PC-3 (cell line): ENCODE measurements at regions not wholly inside any gene's neighbourhood (a gene's known extent, or its start where the extent isn't known, plus 50 kb on each side); places are given as distances from the start of the nearest gene placed in this dataset.

ENCODE experiments used
- ATAC-seq: fragments of 200-7000 bp; cut with Tn5 transposase; 2 replicates; pipeline ENCODE4 v1.9.1; 2020; ENCODE audit warnings: mild to moderate bottlenecking, moderate library complexity
- BruUV-seq: library from RNA; stranded (reverse); fragments of 400-500 nt; replicated peaks from 2 replicates; lab custom pipeline; 2021; lab: Mats Ljungman, UMichigan
- CTCF ChIA-PET: fragments of 300-600 bp; sonication (Branson Sonifier 250); formaldehyde crosslinking; loops from one replicate; lab custom pipeline; 2022; ENCODE audit warnings: antibody characterized with exemption; lab: Charles Lee
- POLR2A ChIA-PET: fragments of 300-600 bp; sonication (Branson Sonifier 250); formaldehyde crosslinking; loops from one replicate; lab custom pipeline; 2022; ENCODE audit warnings: antibody characterized with exemption; ENCODE audit not compliant: unreplicated experiment; lab: Charles Lee
- DNase-seq: peaks from one replicate; pipeline ENCODE4 v3.0.0-alpha.2; 2015
- H2AFZ ChIP-seq: fragments of 300-600 bp; sonication (generic); 2 replicates; pipeline ENCODE4 v1.6.0; 2016; ENCODE audit warnings: antibody characterized with exemption, low read length
- H3F3A ChIP-seq: fragments of 300-600 bp; sonication (generic); one replicate; pipeline ENCODE4 v1.6.0; 2017; ENCODE audit warnings: antibody characterized with exemption, low read length, control low read depth, mild to moderate bottlenecking; ENCODE audit not compliant: unreplicated experiment
- H3K27ac ChIP-seq: fragments of 300-600 bp; sonication (generic); 2 replicates; pipeline ENCODE4 v1.5.1; 2016; ENCODE audit warnings: mild to moderate bottlenecking, low read length
- H3K27me3 ChIP-seq: fragments of 300-600 bp; sonication (generic); 2 replicates; pipeline ENCODE4 v1.6.1; 2016; ENCODE audit warnings: low read length, mixed read lengths
- H3K36me3 ChIP-seq: fragments of 300-600 bp; sonication (generic); 2 replicates; pipeline ENCODE4 v1.6.1; 2016; ENCODE audit warnings: low read depth, mixed run types, low read length, mixed read lengths
- H3K4me1 ChIP-seq: fragments of 300-600 bp; sonication (generic); 2 replicates; pipeline ENCODE4 v1.5.1; 2016; ENCODE audit warnings: low read length; ENCODE audit not compliant: insufficient read depth
- H3K4me2 ChIP-seq: fragments of 300-600 bp; sonication (generic); 2 replicates; pipeline ENCODE4 v1.6.0; 2016; ENCODE audit warnings: low read length
- H3K4me3 ChIP-seq: fragments of 300-600 bp; sonication (generic); 2 replicates; pipeline ENCODE4 v1.5.1; 2016; ENCODE audit warnings: mild to moderate bottlenecking, low read length, mixed read lengths
- H3K79me2 ChIP-seq: fragments of 300-600 bp; sonication (generic); 2 replicates; pipeline ENCODE4 v1.6.1; 2017; ENCODE audit warnings: low read length, mixed read lengths
- H3K9ac ChIP-seq: fragments of 300-600 bp; sonication (generic); 2 replicates; pipeline ENCODE4 v1.6.0; 2016; ENCODE audit warnings: mild to moderate bottlenecking, low read length
- H3K9me2 ChIP-seq: fragments of 300-600 bp; sonication (generic); replicated peaks from 2 replicates; pipeline ENCODE4 v1.6.1; 2016; ENCODE audit warnings: mixed run types, low read length, mixed read lengths
- H3K9me3 ChIP-seq: fragments of 300-600 bp; sonication (generic); 2 replicates; pipeline ENCODE4 v1.6.1; 2016; ENCODE audit warnings: low read length, mixed read lengths
- H4K20me1 ChIP-seq: fragments of 300-600 bp; sonication (generic); 2 replicates; pipeline ENCODE4 v1.6.1; 2016; ENCODE audit warnings: low read length, mixed read lengths
- CTCF ChIP-seq: fragments of 300-600 bp; sonication (generic); conservative IDR thresholded peaks from 2 replicates; pipeline ENCODE4 v1.5.1; 2017; ENCODE audit warnings: antibody characterized with exemption, low read depth, mild to moderate bottlenecking, low read length
- EZH2 ChIP-seq: fragments of 300-600 bp; sonication (generic); IDR thresholded peaks from one replicate; pipeline ENCODE4 v1.6.1; 2017; ENCODE audit warnings: antibody characterized with exemption, mild to moderate bottlenecking, low read length; ENCODE audit not compliant: unreplicated experiment
- EZH2phosphoT487 ChIP-seq: fragments of 300-600 bp; sonication (generic); IDR thresholded peaks from 2 replicates; pipeline ENCODE4 v1.6.1; 2018; ENCODE audit warnings: mild to moderate bottlenecking, antibody characterized with exemption, low read length, borderline replicate concordance
- intact Hi-C: fragments of 100-400 bp; cut with micrococcal nuclease; formaldehyde crosslinking; loops from 2 replicates; pipeline ENCODE4 v1.9.0; 2023

DNA sequence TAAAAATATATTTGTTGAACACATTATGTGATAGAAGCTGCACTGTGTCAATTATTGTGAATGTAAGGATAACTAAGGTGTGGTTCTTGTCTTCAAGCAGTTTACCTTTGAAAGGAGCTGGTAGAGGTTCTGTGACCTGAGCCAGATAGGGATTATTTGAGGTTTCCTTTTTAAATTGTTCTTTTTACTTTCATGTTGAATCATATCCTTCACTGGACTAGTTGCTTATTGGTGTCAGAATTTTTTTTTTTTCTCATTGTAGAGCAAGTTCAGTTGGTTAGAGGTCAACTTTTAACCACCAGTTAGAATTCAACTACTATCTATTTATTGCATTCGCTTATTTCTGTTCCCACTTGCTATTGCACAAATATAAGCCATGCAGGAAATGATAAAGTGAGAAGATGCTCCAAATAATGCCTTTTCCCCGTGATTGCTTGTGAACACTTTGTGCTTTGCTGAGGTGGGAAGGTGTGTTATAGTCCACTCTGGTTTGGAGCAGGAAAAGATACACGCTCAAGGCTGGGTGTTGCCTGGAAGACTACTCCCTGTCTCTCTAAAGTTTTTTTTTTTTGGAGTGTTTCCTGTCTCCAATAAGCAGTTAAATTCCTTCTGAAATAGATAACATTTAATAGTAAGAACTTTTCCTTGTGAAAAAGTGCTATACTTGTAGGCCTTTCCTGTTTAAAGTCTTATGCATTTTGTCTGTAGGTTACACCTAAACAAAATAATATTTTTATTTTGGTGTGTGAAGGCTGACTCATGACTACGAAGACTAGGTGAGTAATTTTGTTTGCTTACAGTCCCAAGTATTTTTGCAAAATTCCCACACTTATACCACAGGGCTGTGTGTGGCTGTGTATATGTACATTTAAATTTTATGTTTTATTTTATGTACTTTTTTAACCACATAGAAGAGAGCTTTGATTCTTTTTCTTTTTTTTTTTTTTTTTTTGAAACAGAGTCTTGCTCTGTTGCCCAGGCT is 83.8 kb upstream of the LCORL start:
- CTCF ChIA-PET: no interaction called here
- BruUV-seq: no TSS peak
- ATAC-seq (peak; percentile 51; the same call in 1 of the 2 replicates), DNase-seq (peak; percentile 56)
- H3F3A ChIP-seq: no peaks in the 10 kb centered on the region
- no peaks in the 10 kb centered on the region for H4K20me1 ChIP-seq
- no peaks in the 10 kb centered on the region for H3K9me2 ChIP-seq
- no peaks in the 10 kb centered on the region for H3K36me3 ChIP-seq
- TF ChIP-seq EZH2phosphoT487 (no peak), CTCF (no peak), EZH2 (no peak)
- no peak overlapping the region for H2AFZ ChIP-seq
- intact Hi-C loops: no loop called here
- POLR2A ChIA-PET: no interaction called here
- peaks cover 4% of the 10 kb centered on the region; the same call in 1 of the 2 replicates for H3K4me1 ChIP-seq
- no peak overlapping the region for H3K4me2 ChIP-seq
- H3K27ac ChIP-seq: no peak overlapping the region
- no peaks in the 10 kb centered on the region for H3K9me3 ChIP-seq
- H3K79me2 ChIP-seq: no peaks in the 10 kb centered on the region
- peaks cover 16% of the 10 kb centered on the region; the same call in 1 of the 2 replicates for H3K27me3 ChIP-seq
- no peak overlapping the region for H3K4me3 ChIP-seq
- H3K9ac ChIP-seq: no peak overlapping the region

- DNase-seq (no peak), ATAC-seq (no peak)
- intact Hi-C loops: no loop called here
- no TSS peak for BruUV-seq
- no peaks in the 10 kb centered on the region for H3F3A ChIP-seq
- no peak overlapping the region for H3K4me3 ChIP-seq
- CTCF ChIA-PET: no interaction called here
- no peak overlapping the region for H3K27ac ChIP-seq
- H2AFZ ChIP-seq: no peak overlapping the region
- H3K9me2 ChIP-seq: no peaks in the 10 kb centered on the region
- POLR2A ChIA-PET: no interaction called here
- H3K36me3 ChIP-seq: no peaks in the 10 kb centered on the region
- TF ChIP-seq CTCF (no peak), EZH2 (no peak), EZH2phosphoT487 (no peak)
- peaks cover 10% of the 10 kb centered on the region; the same call in 1 of the 2 replicates for H3K27me3 ChIP-seq
- H3K79me2 ChIP-seq: no peaks in the 10 kb centered on the region
- H4K20me1 ChIP-seq: no peaks in the 10 kb centered on the region
- no peaks in the 10 kb centered on the region for H3K9me3 ChIP-seq
- no peak overlapping the region for H3K4me2 ChIP-seq
- peaks cover 4% of the 10 kb centered on the region; the same call in 1 of the 2 replicates for H3K4me1 ChIP-seq
- H3K9ac ChIP-seq: no peak overlapping the region
These were observed 82.5 kb upstream of the LCORL start for GRCh38 chr4:18103876-18104605.
